Pancreas (tissue), 10 donors: ENCODE measurements at regions not wholly inside any gene's neighbourhood (a gene's known extent, or its start where the extent isn't known, plus 50 kb on each side); places are given as distances from the start of the nearest gene placed in this dataset.

ENCODE experiments used
- ATAC-seq, 4 donors: fragments of 200-7000 bp; cut with Tn5 transposase; one replicate each; pipeline versions ENCODE4 v1.8.0 to v1.9.1; 2020; ENCODE audit warnings: mild to moderate bottlenecking in 4 of 4, moderate library complexity in 4 of 4
- DNase-seq, 6 donors: peaks; one replicate each; pipeline ENCODE4 v3.0.0-alpha.2; 2020
- FAIRE-seq: peaks from 2 replicates; lab custom pipeline; 2012; peaks lifted over from hg19 to GRCh38; lab: Jason Lieb, UNC
- H3K27ac ChIP-seq, 4 donors: fragments of 200-600 bp; sonication (generic); 1 replicate in 3 of 4; 2 replicates in 1 of 4; pipeline versions ENCODE4 v1.5.0 to v1.8.0; 2020
- H3K27me3 ChIP-seq, 4 donors: fragments of 200-600 bp; one replicate each; pipeline ENCODE4 v1.8.0; 2021
- H3K36me3 ChIP-seq, 3 donors: fragments of 200-600 bp; sonication (generic) in 1 of 3; one replicate each; pipeline versions ENCODE4 v1.5.0 to v1.8.0; 2020 to 2021
- H3K4me1 ChIP-seq, 3 donors: fragments of 200-600 bp; one replicate each; pipeline ENCODE4 v1.8.0; 2021
- H3K4me3 ChIP-seq, 4 donors: fragments of 200-600 bp; sonication (generic) in 2 of 4; one replicate each; pipeline versions ENCODE4 v1.5.0 to v1.8.0; 2020 to 2021
- H3K9me3 ChIP-seq, 4 donors: fragments of 200-600 bp; one replicate each; pipeline ENCODE4 v1.8.0; 2021
- CTCF ChIP-seq, 4 donors: fragments of 200-600 bp; sonication (generic) in 3 of 4; IDR thresholded peaks; one replicate each; pipeline versions ENCODE4 v1.5.0 to v1.8.0; 2021; ENCODE audit warnings: antibody characterized with exemption in 4 of 4
- WGBS, 2 donors: extraction: QIAGEN DNeasy Blood & Tissue Kit; methylation state at CpG; one replicate each; pipeline ENCODE4 v1.1.7; 2013; 5-methylcytosine and 5-hydroxymethylcytosine counted together
- intact Hi-C, 3 donors: fragments of 100-400 bp; cut with DNase I; formaldehyde crosslinking; loops; one replicate each; pipeline versions ENCODE4 v1.11.1 to v1.14.2; 2022
- donor health status: healthy with polysubstance abuse.
- donor health status: DM: no; HTN: no; CAD: no; lungs with moderate emphysema.
- donor health status: DM: no; HTN: no; CAD: no.
- donor health status: control.
- donor health status: control.
- donor health status: Bipolar disorder and iron deficiency.
- donor health status: DM: yes; HTN: yes; CAD: no.
- donor health status: DM: no; HTN: no; CAD: no.
- donor health status: DM: no; HTN: no; CAD: no.
- donor health status: DM: yes; HTN: yes; CAD: no.

DNA sequence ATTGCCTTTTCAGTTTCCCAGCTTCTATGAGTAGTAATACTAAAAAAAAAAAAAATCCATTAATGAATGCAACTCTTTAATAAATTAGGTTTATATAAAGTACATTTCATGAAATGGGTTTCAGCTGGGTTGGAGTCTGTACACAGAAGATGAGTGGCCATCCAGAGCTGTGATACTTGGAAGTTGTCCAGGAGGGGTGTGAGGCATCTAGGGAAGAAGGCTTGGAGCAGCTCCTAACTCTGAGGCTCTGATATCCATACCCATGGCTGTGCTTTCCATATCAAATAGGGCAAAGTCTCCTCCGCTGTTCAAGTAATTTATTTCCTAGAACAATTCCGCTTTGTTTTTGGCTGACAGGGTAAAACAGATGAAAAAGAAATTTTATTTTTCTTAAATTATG lies 423.3 kb upstream of the TENM3 start:
- intact Hi-C loops: no loop called here
- no peak overlapping the region for H3K4me3 ChIP-seq
- no peak overlapping the region for H3K27ac ChIP-seq
- WGBS, 2 donors: 16% methylated on average over 2 of the region's 2 CpGs
- FAIRE-seq (no peak), DNase-seq (no peak), ATAC-seq (no peak)
- no peaks in the 10 kb centered on the region for H3K9me3 ChIP-seq
- no peaks in the 10 kb centered on the region for H3K27me3 ChIP-seq
- no peaks in the 10 kb centered on the region for H3K36me3 ChIP-seq
- TF ChIP-seq CTCF (IDR thresholded peaks at IDR 0.05): no peak
- peaks cover 0 to 8% (median 6%) of the 10 kb centered on the region in 3 donors for H3K4me1 ChIP-seq

DNA sequence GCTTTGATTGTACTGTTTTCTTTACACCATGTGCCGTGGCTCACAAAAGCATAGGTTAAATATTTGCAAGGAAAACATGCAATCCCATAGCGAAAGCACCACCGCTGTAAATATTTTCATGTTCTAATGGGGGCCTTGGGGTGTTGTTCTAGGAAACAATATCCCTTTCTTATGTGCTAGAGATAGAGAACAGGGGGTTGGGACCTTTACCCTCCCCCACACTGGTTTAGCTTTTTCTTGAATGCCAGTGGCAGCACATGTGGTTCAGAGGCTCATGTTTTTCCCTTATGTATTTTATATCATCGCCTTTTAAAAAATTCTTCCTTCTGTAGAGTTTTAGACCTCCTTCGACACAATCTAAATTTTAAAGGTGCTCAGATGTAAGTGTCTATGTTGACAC lies 422.6 kb upstream of the TENM3 start:
- no peak for TF ChIP-seq CTCF (IDR thresholded peaks at IDR 0.05)
- DNase-seq: no peak

GRCh38 chr4:181821039-181822004 lies 421.9 kb upstream of the TENM3 start:
- intact Hi-C loops: no loop called here
- no peak overlapping the region for H3K27ac ChIP-seq
- no peaks in the 10 kb centered on the region for H3K27me3 ChIP-seq
- no peak for DNase-seq
- H3K36me3 ChIP-seq: no peaks in the 10 kb centered on the region
- FAIRE-seq: no peak
- no peak for TF ChIP-seq CTCF (IDR thresholded peaks at IDR 0.05)
- H3K4me1 ChIP-seq: peaks cover 0 to 8% (median 6%) of the 10 kb centered on the region in 3 donors
- 39 to 40% methylated on average over 11 of the region's 11 CpGs for WGBS, 2 donors
- ATAC-seq: peak; percentile 50 to 79 (median 70)
- no peaks in the 10 kb centered on the region for H3K9me3 ChIP-seq
- H3K4me3 ChIP-seq: no peak overlapping the region

More for the DNA sequence above, 422.6 kb upstream of the TENM3 start:
- Histone ChIP-seq H3K4me3 (no peak overlapping the region), H3K27me3 (no peaks in the 10 kb centered on the region), H3K27ac (no peak overlapping the region), H3K9me3 (no peaks in the 10 kb centered on the region), H3K4me1 (peaks cover 0 to 8% (median 6%) of the 10 kb centered on the region in 3 donors), H3K36me3 (no peaks in the 10 kb centered on the region)
- intact Hi-C loops: no loop called here
- FAIRE-seq (no peak), ATAC-seq (peak in 2 of 4 donors; percentile 26 to 28)
- WGBS, 2 donors: 30 to 31% methylated on average over 5 of the region's 5 CpGs

DNA sequence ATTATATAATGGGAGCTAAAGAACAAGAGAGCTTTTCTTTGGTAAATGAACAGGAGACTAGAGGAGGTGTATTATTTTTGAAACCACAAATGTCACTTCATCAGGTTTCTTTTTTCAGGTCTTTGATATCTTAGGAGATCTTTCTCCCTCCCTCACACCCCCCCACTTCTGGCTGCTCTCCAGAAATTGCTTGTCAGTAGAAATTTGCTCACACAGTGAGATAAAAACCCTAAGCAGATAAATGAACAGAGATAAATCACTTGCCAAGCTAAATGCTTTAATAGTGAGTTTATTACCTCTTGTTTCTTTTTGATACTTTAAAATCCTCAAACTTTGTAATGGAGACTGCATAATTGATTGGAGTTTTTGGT lies 421.2 kb upstream of the TENM3 start:
- H3K9me3 ChIP-seq: no peaks in the 10 kb centered on the region
- peaks cover 0 to 8% (median 6%) of the 10 kb centered on the region in 3 donors for H3K4me1 ChIP-seq
- DNase-seq: peak in 3 of 6 donors; percentile 15 to 32 (median 21)
- H3K36me3 ChIP-seq: no peaks in the 10 kb centered on the region
- no peak overlapping the region for H3K27ac ChIP-seq
- no peak for FAIRE-seq
- ATAC-seq: peak in 2 of 4 donors; percentile 36 to 50
- intact Hi-C loops: no loop called here
- no peak for TF ChIP-seq CTCF (IDR thresholded peaks at IDR 0.05)
- H3K4me3 ChIP-seq: no peak overlapping the region
- H3K27me3 ChIP-seq: no peaks in the 10 kb centered on the region

DNA sequence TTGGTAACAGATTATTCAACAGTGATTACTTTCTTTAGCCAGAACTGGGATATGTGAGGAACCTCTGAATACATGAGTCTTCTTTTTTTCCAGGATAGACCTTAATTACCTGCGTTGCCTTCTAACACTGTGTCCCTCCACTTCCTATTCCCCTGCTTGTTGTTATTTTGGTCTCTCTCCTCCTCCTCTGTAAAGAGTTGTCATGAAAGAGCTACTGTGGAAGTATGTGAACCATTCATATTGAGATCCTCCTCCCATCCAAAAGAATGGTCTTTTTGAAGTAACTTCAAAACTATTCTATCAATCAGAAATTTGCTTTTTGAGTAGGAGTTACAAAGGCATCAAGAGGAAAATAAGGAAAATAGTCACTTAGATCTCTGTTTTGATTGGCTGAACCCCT lies 420.0 kb upstream of the TENM3 start:
- DNase-seq: no peak
- 68 to 77% methylated on average over 1 of the region's 1 CpG for WGBS, 2 donors
- no peak for FAIRE-seq
- peaks cover 0 to 8% (median 6%) of the 10 kb centered on the region in 3 donors for H3K4me1 ChIP-seq
- no peak overlapping the region for H3K27ac ChIP-seq
- no peaks in the 10 kb centered on the region for H3K36me3 ChIP-seq
- no peaks in the 10 kb centered on the region for H3K9me3 ChIP-seq
- no peak overlapping the region for H3K4me3 ChIP-seq
- no peak for ATAC-seq
- no peaks in the 10 kb centered on the region for H3K27me3 ChIP-seq
- intact Hi-C loops: no loop called here
- TF ChIP-seq CTCF (IDR thresholded peaks at IDR 0.05): no peak
